NCI-H748 (cell line): ENCODE measurements at regions not wholly inside any gene's neighbourhood (a gene's known extent, or its start where the extent isn't known, plus 50 kb on each side); places are given as distances from the start of the nearest gene placed in this dataset.

Experiments
- DNase-seq: peaks from one replicate; lab custom pipeline; 2025; ENCODE audit not compliant: unreplicated experiment; lab: John Stamatoyannopoulos, UW

- DNase-seq, result no peak
These were observed 293.2 kb upstream of the EMCN start for GRCh38 chr4:100811046-100811445.

GRCh38 chr4:100809506-100809905, 291.7 kb upstream of the EMCN start:
- DNase-seq, result no peak

DNA sequence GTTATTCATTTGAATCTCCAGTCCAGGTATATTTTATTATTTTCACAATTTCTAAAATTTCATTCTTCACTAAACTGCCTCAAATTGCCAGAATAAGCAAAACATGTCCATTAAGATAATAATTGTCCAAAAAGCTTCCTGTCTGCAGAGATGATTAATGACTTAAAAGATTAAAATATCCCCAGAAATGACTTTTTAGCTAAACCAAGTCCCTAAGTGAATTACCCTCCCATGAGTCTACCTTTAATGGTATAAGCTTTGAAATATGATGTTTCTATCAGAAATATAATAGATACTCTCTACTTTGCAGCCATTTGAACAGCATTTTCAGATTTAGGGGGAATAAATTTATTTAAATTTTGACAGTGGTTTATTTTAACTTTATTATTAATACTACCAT, 289.2 kb upstream of the EMCN start:
- DNase-seq, result no peak

DNA sequence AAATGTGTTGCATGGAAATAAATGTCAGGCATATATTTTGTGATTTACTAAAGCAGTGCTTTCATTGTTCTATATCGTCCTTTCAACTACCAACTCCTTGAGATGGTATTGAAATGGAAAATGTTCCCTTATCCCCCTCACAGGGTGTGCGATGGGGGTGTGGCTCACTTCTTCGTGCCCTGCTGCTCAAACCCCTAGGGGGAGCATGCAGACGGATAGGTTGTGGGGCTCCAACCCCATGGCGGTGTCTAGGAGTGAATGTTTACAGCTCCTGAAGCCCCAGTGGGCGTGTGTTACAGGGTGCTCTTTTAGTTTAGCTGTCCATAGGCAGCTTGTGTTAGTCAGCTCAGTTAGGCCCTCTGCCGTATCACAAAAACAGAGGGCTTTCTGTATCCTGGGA, 287.7 kb upstream of the EMCN start:
- no peak for DNase-seq

DNA sequence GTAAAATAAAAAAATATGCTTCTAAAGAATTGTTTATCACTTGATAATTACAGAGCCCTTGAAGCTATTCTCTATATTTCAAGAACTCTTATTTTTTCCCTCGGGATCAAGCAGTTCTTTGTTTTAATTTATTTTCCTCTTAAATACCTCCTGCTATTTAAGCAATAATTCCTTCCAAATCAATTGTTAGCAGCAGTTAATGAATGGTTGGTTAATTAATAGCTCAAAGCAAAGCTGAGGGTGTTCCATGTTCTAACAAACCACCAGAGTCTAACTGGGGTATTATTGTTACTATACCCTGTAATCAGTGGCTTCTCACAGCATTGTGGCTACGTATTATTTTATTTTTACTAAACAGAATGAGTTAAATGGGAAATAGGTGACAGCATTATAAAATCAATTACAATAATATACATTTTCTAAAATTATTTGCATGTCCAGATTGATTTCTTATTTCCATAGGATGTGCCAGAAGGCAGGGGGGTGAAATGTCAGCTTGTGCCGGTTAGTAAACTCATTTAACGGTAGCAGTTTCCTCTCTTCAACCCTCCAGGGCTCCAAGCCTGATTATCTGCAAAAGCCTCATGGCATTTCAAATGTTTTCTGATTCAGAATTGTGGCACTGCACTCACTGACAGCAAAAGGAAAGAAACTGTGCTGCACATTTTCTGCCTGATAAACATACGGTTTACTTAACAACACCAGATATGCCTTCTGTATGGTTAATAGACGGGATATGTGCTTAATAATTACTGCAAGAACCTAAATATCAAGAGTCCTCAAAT, 286.9 kb upstream of the EMCN start:
- DNase-seq, result no peak

GRCh38 chr4:100803751-100804150, 285.9 kb upstream of the EMCN start:
- no peak for DNase-seq

GRCh38 chr4:100799761-100800539, 282.1 kb upstream of the EMCN start:
- no peak for DNase-seq

GRCh38 chr4:100797791-100798190, 280.0 kb upstream of the EMCN start:
- DNase-seq, result no peak

DNA sequence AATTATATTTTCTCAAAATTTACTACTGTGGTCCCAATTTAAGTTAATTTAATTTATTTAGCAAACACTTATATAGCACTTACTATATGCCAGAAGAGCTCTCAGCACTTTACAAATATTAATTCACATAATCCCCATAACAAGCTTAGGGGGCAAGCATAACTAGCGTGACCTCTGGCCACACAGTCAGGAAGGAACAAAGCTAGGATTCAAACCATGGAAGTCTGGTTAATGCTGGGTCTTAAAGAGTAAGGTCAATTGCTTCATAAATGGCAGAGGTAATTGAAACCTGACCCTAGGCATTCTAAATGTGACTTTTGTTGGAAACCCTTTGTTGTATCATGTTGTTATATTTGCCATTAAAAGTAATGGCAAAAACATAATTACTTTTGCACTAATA, 279.5 kb upstream of the EMCN start:
- DNase-seq, result no peak

GRCh38 chr4:100796332-100796731, 278.5 kb upstream of the EMCN start:
- no peak for DNase-seq

DNA sequence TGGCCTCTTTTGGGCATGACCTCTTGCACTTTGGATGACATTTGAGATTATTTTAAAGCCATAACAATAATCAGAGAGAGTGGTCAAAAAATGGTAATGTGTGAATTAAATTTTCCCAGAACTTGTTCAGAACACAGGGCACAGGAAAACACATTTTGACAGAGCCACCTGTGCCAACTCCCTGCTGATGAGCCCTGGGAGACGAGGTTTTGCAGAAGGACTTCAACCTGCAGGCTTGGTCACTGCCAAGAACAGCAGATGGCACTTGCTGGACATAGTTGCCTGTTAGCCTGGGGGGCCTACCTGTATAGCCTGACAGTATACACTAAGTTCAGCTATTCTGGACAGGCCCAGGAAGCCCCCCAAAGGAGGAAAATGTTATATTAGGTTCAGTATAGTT, 277.8 kb upstream of the EMCN start:
- DNase-seq, result no peak

DNA sequence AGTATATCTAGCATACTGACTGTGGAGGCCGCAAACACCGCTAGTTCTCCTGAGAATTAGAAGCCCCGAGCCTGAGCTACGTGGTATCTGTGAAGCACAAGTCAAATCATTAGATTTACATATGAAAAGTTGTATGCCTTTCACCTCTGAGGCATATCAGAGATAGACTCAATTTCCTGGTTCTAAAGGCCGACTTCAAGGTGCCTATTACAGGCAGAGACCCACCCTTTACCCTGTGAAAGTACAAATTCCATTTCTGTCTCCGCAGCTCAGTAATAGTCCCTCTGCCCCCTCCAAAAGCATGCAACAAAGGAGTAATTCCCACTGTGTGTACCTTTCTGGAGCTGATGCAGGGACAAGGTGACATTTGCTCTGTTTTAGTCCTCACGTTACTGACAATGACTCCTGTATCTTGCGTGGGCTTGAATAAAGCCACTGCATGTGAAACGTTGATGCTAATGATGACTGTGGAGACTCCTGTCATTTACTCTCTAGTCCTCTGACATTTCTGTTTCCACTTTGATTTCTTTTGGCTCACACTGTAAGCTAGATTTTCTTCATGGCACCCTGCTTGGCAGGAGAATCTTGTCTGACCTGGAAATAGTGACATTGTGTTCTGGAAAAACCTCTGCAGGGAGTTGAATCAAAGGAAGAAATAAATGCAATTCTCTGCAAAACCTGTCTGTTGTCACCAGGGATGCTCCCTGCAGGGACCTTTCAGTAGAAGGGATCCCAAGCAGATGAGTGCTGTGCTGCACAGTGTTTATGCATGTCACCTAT, 273.2 kb upstream of the EMCN start:
- no peak for DNase-seq

GRCh38 chr4:100789991-100790390, 272.2 kb upstream of the EMCN start:
- no peak for DNase-seq

DNA sequence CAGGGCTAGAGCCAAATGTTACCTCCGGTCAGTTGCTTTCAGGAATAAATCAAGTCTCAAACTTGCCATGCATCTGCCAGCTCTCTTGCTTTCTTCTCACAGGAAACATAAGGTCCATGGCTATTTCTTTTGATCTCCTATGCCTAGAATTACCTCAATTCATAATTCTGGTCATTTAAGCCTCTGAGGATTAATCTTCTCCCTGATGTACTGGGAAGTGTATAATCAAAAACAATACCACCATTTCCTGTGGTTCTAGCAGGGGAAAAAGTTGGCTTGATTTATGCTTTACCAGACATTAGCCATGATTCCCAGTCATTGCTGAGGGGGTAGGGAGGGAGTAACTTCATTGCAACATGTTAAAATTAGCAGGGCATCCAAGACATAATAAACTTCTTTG, 268.7 kb upstream of the EMCN start:
- DNase-seq, result no peak

DNA sequence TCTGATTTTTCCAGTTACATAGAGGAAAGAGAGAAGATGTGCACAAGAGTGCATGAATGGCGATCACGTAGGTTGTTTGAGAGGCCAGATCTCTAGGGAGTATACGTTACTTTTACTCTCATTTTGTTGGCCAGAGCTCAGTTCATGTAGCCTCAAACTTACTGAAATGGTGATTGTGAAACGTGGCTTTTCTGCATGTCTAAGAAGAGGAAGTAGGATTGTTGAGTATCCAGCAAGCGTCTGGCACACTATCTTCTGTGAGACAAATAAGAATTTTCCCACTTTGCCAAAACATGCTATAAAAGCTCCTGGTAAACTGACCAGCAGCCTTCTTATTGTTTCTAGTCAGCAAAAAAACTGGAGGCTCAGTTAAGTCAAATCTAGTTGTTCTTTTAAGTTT, 264.5 kb upstream of the EMCN start:
- no peak for DNase-seq

GRCh38 chr4:100781435-100781834, 263.6 kb upstream of the EMCN start:
- no peak for DNase-seq

DNA sequence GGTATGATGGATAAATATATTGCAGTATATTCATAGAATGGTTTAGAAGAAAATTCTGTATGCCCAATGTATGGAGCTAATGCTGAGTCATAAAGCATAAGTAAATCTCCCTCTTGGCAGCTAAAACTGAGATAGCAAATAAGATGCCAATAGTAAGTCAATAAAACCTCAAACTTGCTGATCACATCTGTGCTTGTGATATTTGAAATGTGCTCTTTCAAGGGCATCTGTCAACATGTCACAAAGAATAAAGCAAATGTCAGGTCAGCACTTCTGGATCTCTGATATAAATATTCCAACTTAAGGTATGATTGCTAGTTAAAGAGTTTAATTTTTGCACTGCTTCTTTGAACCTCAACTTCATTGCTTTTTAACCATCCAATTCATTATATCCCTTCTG, 262.3 kb upstream of the EMCN start:
- DNase-seq, result no peak

- no peak for DNase-seq
These were observed 260.6 kb upstream of the EMCN start for GRCh38 chr4:100778431-100778830.

GRCh38 chr4:100762738-100763137, 244.9 kb upstream of the EMCN start:
- DNase-seq, result no peak

DNA sequence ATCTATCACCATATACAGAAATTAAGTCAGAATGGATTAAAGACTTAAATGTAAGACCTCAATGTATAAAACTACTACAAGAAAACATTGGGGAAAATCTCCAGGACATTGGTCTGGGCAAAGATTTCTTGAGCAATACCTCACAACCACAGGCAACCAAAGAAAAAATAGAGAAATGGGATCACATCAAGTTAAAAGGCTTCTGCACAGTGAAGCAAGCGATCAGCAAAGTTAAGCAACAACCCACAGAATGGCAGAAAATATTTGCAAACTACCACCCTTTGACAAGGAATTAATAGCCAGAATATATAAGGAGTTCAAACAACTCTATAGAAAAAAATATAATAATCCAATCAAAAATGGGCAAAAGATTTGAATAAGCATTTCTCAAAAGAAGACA, 236.9 kb upstream of the EMCN start:
- no peak for DNase-seq

DNA sequence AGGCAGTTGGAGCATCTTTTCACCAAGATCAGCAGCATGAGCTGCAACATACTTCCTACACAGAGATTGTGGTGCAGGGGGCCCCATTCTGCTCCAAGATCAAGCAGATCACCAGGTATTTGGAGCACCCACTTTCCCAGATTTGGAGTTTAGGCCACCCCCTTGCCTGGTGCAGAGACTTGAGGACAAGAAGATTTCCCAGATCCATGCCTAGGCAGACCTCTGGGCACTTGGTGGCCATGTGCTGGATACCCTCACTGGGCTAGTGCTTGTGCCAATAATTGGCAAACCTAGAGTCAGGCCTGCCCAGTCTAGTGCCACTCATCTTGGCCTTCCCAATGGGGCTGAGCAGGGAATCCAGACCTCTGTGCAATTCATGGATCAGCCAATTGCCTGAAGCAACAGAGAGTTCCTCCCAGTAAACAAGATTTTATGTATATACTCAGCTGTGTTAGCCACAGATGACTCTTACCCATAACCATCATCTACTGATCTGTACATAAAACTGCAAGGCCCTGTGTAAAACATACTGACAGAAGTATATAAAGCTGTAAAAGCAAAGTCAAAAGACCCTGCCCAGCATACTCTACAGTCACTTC, 228.4 kb upstream of the EMCN start:
- DNase-seq, result no peak
